Esophagus (tissue), 2 donors: ENCODE measurements at regions not wholly inside any gene's neighbourhood (a gene's known extent, or its start where the extent isn't known, plus 50 kb on each side); places are given as distances from the start of the nearest gene placed in this dataset.
"Not testable (repeated sequence)": the region's sequence is repeated elsewhere in the genome, so short reads cannot be mapped to it uniquely, and the experiment has no call there.

Experiments
- H3K27ac ChIP-seq, 2 donors: one replicate each; pipeline ENCODE4 v1.5.1; 2013; ENCODE audit warnings: low read depth in 2 of 2, mild to moderate bottlenecking in 2 of 2, inconsistent platforms in 1 of 2, low read length in 1 of 2, moderate library complexity in 1 of 2
- H3K27me3 ChIP-seq, 2 donors: one replicate each; pipeline ENCODE4 v1.6.1; 2013; ENCODE audit warnings: low read length in 2 of 2, control low read depth in 1 of 2, mild to moderate bottlenecking in 1 of 2; ENCODE audit not compliant: insufficient read depth in 2 of 2, control insufficient read depth in 1 of 2
- H3K36me3 ChIP-seq, 2 donors: one replicate each; pipeline ENCODE4 v1.6.1; 2013; ENCODE audit warnings: low read length in 1 of 2; ENCODE audit not compliant: control insufficient read depth in 2 of 2, insufficient read depth in 2 of 2
- H3K4me1 ChIP-seq, 2 donors: one replicate each; pipeline ENCODE4 v1.6.1; 2013; ENCODE audit warnings: low read length in 1 of 2; ENCODE audit not compliant: control insufficient read depth in 2 of 2, insufficient read depth in 2 of 2
- H3K4me3 ChIP-seq, 2 donors: one replicate each; pipeline ENCODE4 v1.5.1; 2013; ENCODE audit warnings: low read length in 2 of 2, mild to moderate bottlenecking in 2 of 2, low read depth in 1 of 2, moderate library complexity in 1 of 2
- H3K9me3 ChIP-seq, 2 donors: one replicate each; pipeline ENCODE4 v1.6.1; 2013; ENCODE audit warnings: mild to moderate bottlenecking in 2 of 2, low read depth in 1 of 2, low read length in 1 of 2, moderate library complexity in 1 of 2; ENCODE audit not compliant: control insufficient read depth in 2 of 2, insufficient read depth in 1 of 2
- WGBS, 2 donors: extraction: QIAGEN DNeasy Blood & Tissue Kit; methylation state at CpG; one replicate each; pipeline ENCODE4 v1.1.7; 2013; 5-methylcytosine and 5-hydroxymethylcytosine counted together
- donor health status: healthy with polysubstance abuse.
- donor health status: Bipolar disorder and iron deficiency.

- H3K9me3 ChIP-seq, H3K4me1 ChIP-seq, H3K27me3 ChIP-seq, H3K4me3 ChIP-seq, H3K36me3 ChIP-seq, H3K27ac ChIP-seq: not testable (repeated sequence)
- 89% methylated on average over 3 of the region's 3 CpGs for WGBS, 2 donors
Measured at GRCh38 chr17:30712859-30713258, 111.6 kb downstream of the CRLF3 start.

GRCh38 chr17:30711626-30712507, 112.6 kb downstream of the CRLF3 start:
- not testable (repeated sequence) for H3K9me3 ChIP-seq, H3K4me1 ChIP-seq, H3K36me3 ChIP-seq, H3K4me3 ChIP-seq, H3K27me3 ChIP-seq, H3K27ac ChIP-seq
- WGBS, 2 donors: 74 to 75% methylated on average over 28 to 30 of the region's 30 CpGs

GRCh38 chr17:30711176-30711575, 113.3 kb downstream of the CRLF3 start:
- not testable (repeated sequence) for H3K9me3 ChIP-seq, H3K36me3 ChIP-seq, H3K27me3 ChIP-seq, H3K27ac ChIP-seq, H3K4me1 ChIP-seq
- 65 to 76% methylated on average over 8 of the region's 8 CpGs for WGBS, 2 donors
- H3K4me3 ChIP-seq: peak overlapping the region in 1 of 2 donors; percentile 74

- not testable (repeated sequence) for H3K27ac ChIP-seq, H3K4me1 ChIP-seq
Measured at GRCh38 chr17:30710276-30711088, 114.0 kb downstream of the CRLF3 start.

GRCh38 chr17:30709561-30710275, 114.8 kb downstream of the CRLF3 start:
- not testable (repeated sequence) for H3K27me3 ChIP-seq, H3K4me1 ChIP-seq, H3K36me3 ChIP-seq, H3K9me3 ChIP-seq, H3K27ac ChIP-seq
- peak overlapping the region; percentile 71 to 74 for H3K4me3 ChIP-seq
- 1% methylated on average over 53 to 81 of the region's 81 CpGs for WGBS, 2 donors

More at GRCh38 chr17:30710276-30711088, 114.0 kb downstream of the CRLF3 start:
- H3K9me3 ChIP-seq, H3K27me3 ChIP-seq, H3K36me3 ChIP-seq: not testable (repeated sequence)
- WGBS, 2 donors: 15 to 22% methylated on average over 27 to 31 of the region's 31 CpGs
- H3K4me3 ChIP-seq: peak overlapping the region; percentile 71 to 74

GRCh38 chr17:30709096-30709495, 115.4 kb downstream of the CRLF3 start:
- WGBS, 2 donors: 0 to 1% methylated on average over 12 to 64 of the region's 64 CpGs
- peak overlapping the region; percentile 71 to 74 for H3K4me3 ChIP-seq
- not testable (repeated sequence) for H3K27me3 ChIP-seq, H3K36me3 ChIP-seq, H3K9me3 ChIP-seq, H3K4me1 ChIP-seq
- H3K27ac ChIP-seq: peak overlapping the region; percentile 47 to 79

GRCh38 chr17:30708241-30709078, 116.0 kb downstream of the CRLF3 start:
- not testable (repeated sequence) for H3K27me3 ChIP-seq, H3K4me1 ChIP-seq, H3K36me3 ChIP-seq, H3K9me3 ChIP-seq
- 0 to 1% methylated on average over 56 to 74 of the region's 75 CpGs for WGBS, 2 donors
- Histone ChIP-seq H3K27ac (peak overlapping the region; percentile 66 to 79), H3K4me3 (peak overlapping the region; percentile 71 to 74)

GRCh38 chr17:30707724-30708240, 116.7 kb downstream of the CRLF3 start:
- not testable (repeated sequence) for H3K9me3 ChIP-seq, H3K27me3 ChIP-seq, H3K4me1 ChIP-seq, H3K36me3 ChIP-seq
- H3K27ac ChIP-seq: peak overlapping the region; percentile 66 to 79
- H3K4me3 ChIP-seq: peak overlapping the region; percentile 71 to 74
- WGBS, 2 donors: 2% methylated on average over 18 of the region's 18 CpGs
